Medulla oblongata (tissue), 1 donor: ENCODE measurements at regions not wholly inside any gene's neighbourhood (a gene's known extent, or its start where the extent isn't known, plus 50 kb on each side); places are given as distances from the start of the nearest gene placed in this dataset.
"Not testable (repeated sequence)": the region's sequence is repeated elsewhere in the genome, so short reads cannot be mapped to it uniquely, and the experiment has no call there.

ENCODE experiments used
- DNase-seq: peaks from one replicate; pipeline ENCODE4 v3.0.0-alpha.2; 2015; ENCODE audit errors: extremely low spot score

DNA sequence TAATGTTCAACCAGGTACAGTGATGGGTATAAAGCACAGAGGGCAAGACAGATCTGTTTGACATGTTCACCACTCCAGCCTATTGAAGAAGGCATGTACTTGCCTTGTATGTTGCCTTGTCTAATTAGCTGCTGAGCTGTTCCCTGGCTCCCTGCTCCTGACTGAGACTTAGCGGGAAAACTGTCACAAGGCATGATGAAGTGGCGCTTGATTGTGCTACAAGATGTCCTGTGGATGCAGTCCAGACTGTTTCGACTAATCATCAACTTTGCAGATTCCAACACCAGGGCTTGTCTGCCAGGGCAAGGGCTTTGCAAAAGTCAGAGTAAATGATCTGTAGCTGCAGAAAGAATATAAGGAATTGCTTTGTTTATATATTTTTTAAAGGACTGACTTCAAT lies 136.2 kb upstream of the NRBF2 start:
- no peak for DNase-seq

DNA sequence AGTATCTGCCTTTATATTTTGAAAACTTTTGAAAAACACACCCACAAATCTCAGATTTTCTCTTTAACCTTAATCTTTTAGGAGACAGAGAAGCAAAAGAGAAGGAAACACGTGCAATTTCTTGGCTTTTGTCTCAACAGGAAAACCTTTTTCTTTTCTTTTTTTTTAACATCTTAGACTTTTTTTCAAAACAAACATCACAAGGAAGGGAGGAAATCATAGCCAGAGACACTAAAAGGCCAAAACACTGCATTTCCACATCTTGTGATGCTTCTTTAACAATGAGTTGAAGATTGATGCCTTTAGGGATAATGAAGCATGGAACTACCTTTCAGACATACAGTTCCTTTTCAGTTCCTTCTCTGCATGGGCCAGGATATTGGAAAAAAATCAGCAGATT lies 136.6 kb upstream of the NRBF2 start:
- no peak for DNase-seq

DNA sequence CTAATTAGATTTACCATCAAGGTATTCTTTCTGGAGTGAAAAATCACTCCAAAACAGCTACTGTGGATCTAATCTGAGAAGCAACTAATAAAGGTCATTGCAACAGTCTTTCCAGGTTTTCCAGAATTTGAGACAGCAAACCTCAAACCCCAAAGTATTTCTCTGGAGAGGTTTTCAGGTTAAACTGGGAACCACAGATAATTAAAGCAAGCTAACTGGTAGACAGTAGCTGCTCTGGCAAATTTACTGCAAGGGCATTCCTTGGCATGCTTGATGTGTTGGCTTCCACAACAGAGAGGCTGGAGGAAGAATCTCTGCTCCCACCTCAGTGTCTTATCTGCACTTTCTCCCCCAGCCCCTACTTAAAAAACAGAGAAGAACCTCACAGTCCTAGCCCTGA lies 140.0 kb upstream of the NRBF2 start:
- DNase-seq: no peak

- peak; percentile 77 for DNase-seq
Measured at GRCh38 chr10:62992145-62992721, 140.9 kb upstream of the NRBF2 start.

- no peak for DNase-seq
Measured at GRCh38 chr10:62990126-62990525, 143.0 kb upstream of the NRBF2 start.

- DNase-seq: no peak
Measured at GRCh38 chr10:62985807-62986600, 147.1 kb upstream of the NRBF2 start.

DNA sequence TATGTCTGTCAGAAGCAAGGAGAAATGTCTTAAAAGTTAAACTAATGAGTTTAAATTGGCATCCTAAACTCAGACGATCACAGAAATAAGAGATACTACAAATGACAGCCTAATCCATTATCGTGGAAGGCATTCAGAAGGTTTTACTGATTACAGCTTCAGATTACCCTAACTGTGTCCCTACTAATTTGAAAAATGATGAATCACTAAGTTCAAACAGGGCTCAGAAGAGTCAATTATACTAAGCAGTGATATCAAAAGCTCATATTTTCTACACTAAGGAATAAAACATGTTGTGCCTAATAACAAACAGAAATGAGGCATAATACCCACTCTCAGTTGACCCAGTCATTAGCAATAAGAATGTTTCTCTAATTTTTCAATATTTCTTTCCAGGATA lies 152.0 kb upstream of the NRBF2 start:
- no peak for DNase-seq

- no peak for DNase-seq
Measured at GRCh38 chr10:62980687-62981086, 152.4 kb upstream of the NRBF2 start.

DNA sequence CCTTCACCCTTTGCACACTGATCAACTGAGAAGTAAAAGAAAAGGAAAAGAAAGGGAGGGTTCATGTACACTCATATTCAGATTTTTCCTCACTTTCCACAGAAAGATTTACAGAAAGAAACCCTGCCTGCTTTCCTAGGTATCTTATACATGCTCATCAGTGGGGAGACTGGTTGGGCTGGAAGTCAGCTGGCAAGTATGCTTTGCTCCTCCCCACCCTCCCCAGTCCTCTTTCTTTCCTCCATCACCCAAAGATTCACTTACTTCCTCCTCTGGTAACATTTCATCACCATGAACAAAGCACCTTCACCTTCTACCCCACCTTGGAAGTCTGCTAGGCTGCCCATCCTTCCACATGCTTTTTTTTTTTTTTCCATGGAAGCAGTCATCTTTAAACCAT lies 153.2 kb upstream of the NRBF2 start:
- no peak for DNase-seq

DNA sequence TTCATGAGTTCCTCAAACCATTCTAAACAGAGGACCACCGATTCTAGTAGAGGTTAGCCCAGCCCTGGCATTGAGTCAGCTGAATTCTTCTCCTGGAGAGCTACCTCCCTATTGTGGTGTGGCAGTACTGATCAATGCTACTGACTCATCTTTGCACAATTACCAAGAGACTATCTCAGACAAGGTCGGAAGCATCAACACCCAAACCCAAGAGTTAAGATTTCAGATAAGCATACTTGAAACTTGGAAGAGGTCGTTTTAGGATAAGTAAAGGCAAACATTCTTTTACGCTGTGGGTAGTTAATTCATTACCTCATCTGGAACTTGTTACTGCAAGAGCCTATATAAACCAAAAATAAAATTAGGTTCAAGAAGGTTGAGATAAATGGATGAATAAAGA lies 154.6 kb upstream of the NRBF2 start:
- DNase-seq: no peak

DNA sequence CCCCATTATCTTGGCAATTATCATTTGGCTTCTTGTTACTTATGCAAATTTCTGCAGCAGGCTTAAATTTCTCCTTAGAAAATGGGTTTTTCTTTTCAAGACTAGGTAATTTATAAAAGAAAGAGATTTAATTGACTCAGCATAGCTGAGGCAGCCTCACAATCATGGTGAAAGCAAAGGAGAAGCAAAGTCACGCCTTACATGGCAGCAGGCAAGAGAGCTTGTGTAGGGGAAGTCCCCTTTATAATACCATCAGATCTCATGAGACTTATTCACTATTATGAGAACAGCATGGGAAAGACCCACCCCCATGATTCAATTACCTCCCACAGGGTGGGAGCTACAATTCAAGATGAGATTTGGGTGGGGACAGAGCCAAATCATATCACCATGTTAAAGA lies 158.3 kb upstream of the NRBF2 start:
- not testable (repeated sequence) for DNase-seq

DNA sequence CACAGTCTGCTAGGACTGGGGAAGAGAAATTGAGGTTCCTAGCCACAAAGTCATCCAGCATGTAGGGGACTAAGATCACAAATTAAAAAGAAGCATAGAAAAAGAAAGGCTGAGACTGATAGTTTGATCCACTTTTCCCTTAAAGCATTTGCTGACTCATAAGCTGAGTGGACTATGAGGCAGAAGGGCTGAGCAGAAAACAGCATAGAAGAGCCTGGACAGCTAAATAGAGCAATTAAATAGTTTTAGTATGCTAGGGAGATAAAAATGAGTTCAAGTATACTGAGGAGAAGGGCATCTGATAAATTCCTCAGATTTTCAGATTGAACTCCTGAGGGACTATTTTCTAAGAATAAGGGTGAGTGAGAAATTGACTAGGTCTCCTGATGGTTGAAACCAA lies 155.9 kb upstream of the EGR2 start:
- DNase-seq: no peak

- DNase-seq: no peak
Measured at GRCh38 chr10:62964026-62964425, 147.9 kb upstream of the EGR2 start.

GRCh38 chr10:62961951-62962523 lies 145.9 kb upstream of the EGR2 start:
- DNase-seq: no peak

- no peak for DNase-seq
Measured at GRCh38 chr10:62960416-62960815, 144.2 kb upstream of the EGR2 start.

DNA sequence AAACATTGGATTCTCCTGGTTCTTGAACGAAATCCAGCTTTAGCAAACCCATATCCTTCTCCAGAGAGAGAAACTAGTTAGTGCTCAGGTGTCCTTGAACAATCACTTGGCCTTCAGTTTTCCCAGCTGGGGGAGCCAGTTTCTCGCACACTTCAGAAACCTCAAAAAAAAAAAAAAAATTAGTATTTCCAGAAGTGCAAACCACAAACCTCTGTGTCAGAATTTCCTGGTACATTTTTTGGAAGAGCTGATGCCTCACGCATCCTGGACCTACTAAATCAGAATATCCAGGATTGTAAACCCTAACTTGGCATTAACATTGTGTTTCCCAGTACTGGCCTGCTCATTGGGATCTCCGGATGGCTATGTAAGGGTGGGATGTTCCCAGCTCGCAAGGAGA lies 143.4 kb upstream of the EGR2 start:
- DNase-seq: no peak

GRCh38 chr10:62958980-62959379 lies 142.8 kb upstream of the EGR2 start:
- no peak for DNase-seq

DNA sequence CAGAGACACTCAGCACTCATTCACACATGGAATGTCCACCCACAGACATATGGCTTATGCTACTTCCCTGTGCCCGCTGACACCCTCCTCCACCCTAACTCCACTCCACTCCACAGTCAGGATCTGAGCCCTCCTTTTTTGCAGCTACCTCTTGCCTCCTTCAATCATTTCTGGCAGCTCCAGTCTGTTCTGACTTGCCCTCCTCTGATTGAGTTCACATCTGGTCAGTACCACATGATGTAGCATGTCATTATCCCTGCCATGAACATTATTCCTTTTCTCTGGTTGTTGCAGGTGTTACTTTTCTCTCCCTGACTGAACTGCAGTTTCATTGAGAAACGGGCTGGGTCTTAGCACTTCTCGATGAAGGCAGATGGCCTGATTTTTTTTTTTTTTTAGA lies 130.1 kb upstream of the EGR2 start:
- no peak for DNase-seq

DNA sequence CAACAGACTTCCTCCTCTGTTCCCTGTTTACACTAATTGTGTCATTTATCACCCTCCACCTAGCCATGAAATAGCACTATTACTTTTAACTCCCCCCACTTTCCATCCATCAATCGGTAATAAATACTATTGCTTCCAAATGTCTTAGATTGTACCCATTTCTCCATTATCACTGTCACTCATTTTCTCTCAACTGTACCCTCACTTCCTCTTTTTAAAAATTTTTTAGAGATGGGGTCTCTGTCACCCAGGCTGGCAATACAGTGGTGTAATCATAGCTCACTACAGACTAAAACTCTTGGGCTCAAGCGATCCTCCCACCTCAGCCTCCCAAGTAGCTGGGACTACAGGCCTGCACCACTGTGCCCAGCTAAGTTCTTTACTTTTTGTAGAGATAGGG lies 123.5 kb upstream of the EGR2 start:
- no peak for DNase-seq

- DNase-seq: no peak
Measured at GRCh38 chr10:62938672-62939071, 122.5 kb upstream of the EGR2 start.

- DNase-seq: no peak
Measured at GRCh38 chr10:62937674-62938073, 121.5 kb upstream of the EGR2 start.

- no peak for DNase-seq
Measured at GRCh38 chr10:62935022-62935421, 118.9 kb upstream of the EGR2 start.

DNA sequence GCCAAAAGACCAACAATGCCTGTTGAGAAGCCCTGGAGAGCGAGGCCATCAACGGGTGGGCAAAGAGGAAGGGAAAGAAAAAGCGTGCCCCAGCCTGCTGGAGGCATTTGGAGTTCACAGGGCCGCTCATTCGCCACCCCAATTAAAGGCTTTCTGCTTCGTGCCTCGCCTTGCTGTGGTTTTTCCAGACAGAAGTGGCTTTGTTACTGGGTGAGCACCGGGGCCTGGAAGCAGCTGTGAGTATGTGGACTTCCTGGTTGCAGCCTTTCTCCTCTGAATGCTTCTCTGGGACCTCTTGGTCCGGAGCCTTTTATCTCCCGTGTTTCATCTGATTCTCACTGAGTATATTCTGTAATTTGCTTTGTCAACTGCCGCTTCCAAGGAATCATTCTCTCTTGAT lies 118.1 kb upstream of the EGR2 start:
- peak; percentile 50 for DNase-seq
